ENCODE measurements at regions not wholly inside any gene's neighbourhood (a gene's known extent, or its start where the extent isn't known, plus 50 kb on each side); places are given as distances from the start of the nearest gene placed in this dataset.

DNA sequence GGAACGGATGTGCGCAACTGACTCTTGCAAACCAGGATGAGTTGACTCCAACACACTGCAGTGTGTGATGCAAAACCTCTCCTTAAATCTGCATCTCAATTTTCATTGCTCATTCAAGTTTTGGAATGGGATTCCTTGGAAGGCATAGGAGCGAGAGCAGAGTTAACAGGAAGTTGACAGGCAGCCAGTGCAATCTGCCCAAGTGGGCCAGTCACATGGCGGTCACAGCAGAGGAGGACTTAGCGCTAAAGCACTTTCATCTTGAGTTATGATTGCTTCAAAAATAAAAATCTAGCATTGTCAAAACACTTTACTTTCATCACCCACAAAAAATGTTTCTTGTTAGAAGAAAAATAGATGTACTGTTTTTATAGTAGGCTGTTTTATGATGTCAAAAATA lies 439.0 kb downstream of the FBXO15 start:
- Histone ChIP-seq H3K9me3 (no peaks in the 10 kb centered on the region), H3K4me3 (no peak overlapping the region), H3K36me3 (ENCODE audit: low read depth) (no peaks in the 10 kb centered on the region), H3K4me1 (ENCODE audit: low read depth) (no peaks in the 10 kb centered on the region)
- no peak for TF ChIP-seq CTCF (IDR thresholded peaks at IDR 0.05)
- intact Hi-C loops (cut with DNase I, micrococcal nuclease), result no loop called here
- no peak for ATAC-seq
- no peak for DNase-seq

- ATAC-seq, result no peak
- Histone ChIP-seq H3K36me3 (ENCODE audit: low read depth) (no peaks in the 10 kb centered on the region), H3K4me3 (no peak overlapping the region), H3K4me1 (ENCODE audit: low read depth) (no peaks in the 10 kb centered on the region), H3K9me3 (no peaks in the 10 kb centered on the region)
- no peak for DNase-seq
- intact Hi-C loops (cut with DNase I, micrococcal nuclease), result no loop called here
- no peak for TF ChIP-seq CTCF (IDR thresholded peaks at IDR 0.05)
These were observed 440.6 kb downstream of the FBXO15 start for GRCh38 chr18:73707035-73707434.

DNA sequence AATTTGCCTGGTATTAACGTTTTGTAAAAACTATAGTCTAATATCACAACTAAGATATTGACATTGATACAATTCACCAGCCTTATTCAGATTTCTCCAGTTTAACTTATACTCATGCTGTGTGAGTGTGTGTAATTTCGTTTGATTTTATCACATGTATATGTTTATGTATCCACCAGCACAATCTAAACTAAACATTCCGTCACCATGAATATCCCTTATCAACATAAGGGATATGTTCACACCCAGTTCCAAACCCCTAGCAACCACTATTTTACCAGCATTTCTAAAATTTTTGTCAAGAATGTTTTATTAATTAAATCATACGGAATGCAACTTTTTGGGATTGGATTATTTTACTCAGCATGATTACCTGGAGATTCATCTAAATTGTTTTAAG lies 450.3 kb downstream of the FBXO15 start:
- Histone ChIP-seq H3K4me3 (no peak overlapping the region), H3K36me3 (ENCODE audit: low read depth) (no peaks in the 10 kb centered on the region), H3K9me3 (no peaks in the 10 kb centered on the region), H3K4me1 (ENCODE audit: low read depth) (no peaks in the 10 kb centered on the region)
- intact Hi-C loops (cut with DNase I, micrococcal nuclease), result no loop called here
- ATAC-seq (no peak), DNase-seq (no peak)
- no peak for TF ChIP-seq CTCF (IDR thresholded peaks at IDR 0.05)

DNA sequence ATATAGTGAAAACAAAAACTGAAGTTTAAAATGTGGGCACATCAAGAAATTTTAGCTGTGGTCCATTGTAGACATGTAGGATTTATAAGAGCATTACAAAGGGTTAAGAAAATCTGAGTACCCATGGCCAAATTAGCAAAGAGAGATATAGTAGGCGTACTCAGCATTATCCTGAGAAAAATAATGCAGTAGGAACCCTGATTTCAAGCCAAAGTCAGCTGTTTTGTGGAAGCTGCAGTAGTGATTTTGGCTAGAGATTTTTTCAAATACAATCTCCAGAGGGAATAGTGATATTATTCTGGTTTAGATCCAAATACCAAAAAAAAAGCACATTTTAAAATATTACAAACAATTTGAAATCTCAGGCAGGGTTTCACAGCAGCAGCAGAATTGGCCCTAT lies 450.9 kb downstream of the FBXO15 start:
- TF ChIP-seq CTCF (IDR thresholded peaks at IDR 0.05), result no peak
- no peak overlapping the region for H3K4me3 ChIP-seq
- no peaks in the 10 kb centered on the region for H3K9me3 ChIP-seq
- intact Hi-C loops (cut with DNase I, micrococcal nuclease), result no loop called here
- ATAC-seq, result no peak
- no peaks in the 10 kb centered on the region for H3K36me3 ChIP-seq (ENCODE audit: low read depth)
- DNase-seq, result no peak
- no peaks in the 10 kb centered on the region for H3K4me1 ChIP-seq (ENCODE audit: low read depth)

GRCh38 chr18:73696171-73696570 lies 451.5 kb downstream of the FBXO15 start:
- intact Hi-C loops (cut with DNase I, micrococcal nuclease), result no loop called here

More at GRCh38 chr18:73696171-73696570, 451.5 kb downstream of the FBXO15 start:
- H3K36me3 ChIP-seq (ENCODE audit: low read depth), result no peaks in the 10 kb centered on the region
- TF ChIP-seq CTCF (IDR thresholded peaks at IDR 0.05), result no peak
- ATAC-seq, result no peak
- no peak overlapping the region for H3K4me3 ChIP-seq
- no peaks in the 10 kb centered on the region for H3K4me1 ChIP-seq (ENCODE audit: low read depth)
- no peak for DNase-seq
- H3K9me3 ChIP-seq, result no peaks in the 10 kb centered on the region
